K562 (cell line): ENCODE measurements at regions not wholly inside any gene's neighbourhood (a gene's known extent, or its start where the extent isn't known, plus 50 kb on each side); places are given as distances from the start of the nearest gene placed in this dataset.

Experiments
- BHLHE40 ChIP-seq: IDR thresholded peaks from 2 replicates; pipeline ENCODE4 v1.6.1; 2011; ENCODE audit warnings: low read length, improper control_type of control experiment
- CBX1 ChIP-seq: sonication (generic); IDR thresholded peaks from 2 replicates; pipeline ENCODE4 v1.6.1; 2016; ENCODE audit warnings: antibody characterized with exemption, low read depth, mild to moderate bottlenecking
- FOXM1 ChIP-seq, 2 experiments: fragments of 450-650 bp in 1 of 2; sonication (generic) in 1 of 2; formaldehyde crosslinking in 1 of 2; IDR thresholded peaks; 2 replicates each; pipeline versions ENCODE4 v1.6.1 to v1.9.0; 2017 to 2022; ENCODE audit warnings: low read depth in 2 of 2, mild to moderate bottlenecking in 2 of 2, missing genetic modification reagents in 1 of 2, moderate library complexity in 1 of 2
- PCBP1 ChIP-seq: fragments of 200-400 bp; formaldehyde crosslinking; IDR thresholded peaks from 2 replicates; pipeline ENCODE4 v1.6.1; 2018; ENCODE audit warnings: mild to moderate bottlenecking, low read depth, low read length; ENCODE audit not compliant: poor library complexity, severe bottlenecking
- POLR2A ChIP-seq: fragments of 450-650 bp; conservative IDR thresholded peaks from 2 replicates; pipeline ENCODE4 v1.6.1; 2016
- POLR2AphosphoS5 ChIP-seq: IDR thresholded peaks from 2 replicates; pipeline ENCODE4 v1.6.1; 2011; ENCODE audit warnings: mild to moderate bottlenecking, low read depth, low read length, moderate library complexity; ENCODE audit not compliant: control insufficient read depth, insufficient read depth
- SMC3 ChIP-seq: conservative IDR thresholded peaks from 2 replicates; pipeline ENCODE4 v1.6.1; 2011; ENCODE audit warnings: low read depth, low read length, improper control_type of control experiment; ENCODE audit not compliant: insufficient read depth
- TEAD4 ChIP-seq, 2 experiments: sonication (generic) in 1 of 2; formaldehyde crosslinking in 1 of 2; IDR thresholded peaks; 2 replicates each; pipeline versions ENCODE4 v1.6.1 to v1.8.0; 2012 to 2022; ENCODE audit warnings: borderline replicate concordance in 1 of 2, inconsistent platforms in 1 of 2, low read length in 1 of 2, mild to moderate bottlenecking in 1 of 2, missing genetic modification reagents in 1 of 2
- ZNF274 ChIP-seq: IDR thresholded peaks from 2 replicates; pipeline ENCODE4 v1.6.1; 2011; ENCODE audit warnings: low read depth, mild to moderate bottlenecking, low read length, moderate library complexity, borderline replicate concordance
- TF ChIP-seq, protein P1 (sequence below): fragments of 450-650 bp; IDR thresholded peaks from 2 replicates; pipeline ENCODE4 v1.6.1; 2016; ENCODE audit warnings: antibody characterized with exemption
- TF ChIP-seq, protein P2 (sequence below): fragments of 250-450 bp; sonication (Bioruptor Pico); IDR thresholded peaks from 2 replicates; pipeline ENCODE4 v1.8.0; 2021; ENCODE audit warnings: moderate library complexity, mild to moderate bottlenecking, inconsistent platforms
- TF ChIP-seq, protein P3 (sequence below): fragments of 450-650 bp; IDR thresholded peaks from 2 replicates; pipeline ENCODE4 v1.6.1; 2016; ENCODE audit warnings: low read depth
- TF ChIP-seq, protein P4 (sequence below), 3 experiments: IDR thresholded peaks in 2 of 3; conservative IDR thresholded peaks in 1 of 3; 2 replicates each; pipeline ENCODE4 v1.5.1; 2011 to 2012; ENCODE audit warnings: low read length in 3 of 3, mild to moderate bottlenecking in 3 of 3, control low read depth in 2 of 3, improper control_type of control experiment in 1 of 3, inconsistent platforms in 1 of 3, low read depth in 1 of 3, mixed read lengths in 1 of 3, moderate library complexity in 1 of 3; ENCODE audit not compliant: insufficient read depth in 2 of 3

DNA sequence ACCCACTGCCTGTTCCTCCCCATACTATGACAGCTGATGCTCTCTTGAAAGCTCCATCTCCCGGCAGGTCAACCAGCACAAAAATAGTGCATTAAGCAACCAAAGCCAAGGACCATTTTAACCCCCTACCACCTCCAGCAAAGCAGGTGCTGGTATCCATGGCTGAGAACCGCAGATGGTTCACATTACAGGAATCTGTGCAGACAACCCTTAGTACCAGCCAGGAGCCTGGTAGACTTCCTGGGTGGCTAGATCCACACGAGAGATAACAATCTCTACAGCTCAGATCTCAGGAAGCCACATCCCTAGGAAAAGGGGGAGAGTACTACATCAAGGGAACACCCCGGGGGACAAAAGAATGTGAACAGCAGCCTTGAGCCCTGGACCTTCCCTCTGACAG is 248.0 kb downstream of the FGF13 start:
- no peak for TF ChIP-seq POLR2A
- TF ChIP-seq, protein P1, sequence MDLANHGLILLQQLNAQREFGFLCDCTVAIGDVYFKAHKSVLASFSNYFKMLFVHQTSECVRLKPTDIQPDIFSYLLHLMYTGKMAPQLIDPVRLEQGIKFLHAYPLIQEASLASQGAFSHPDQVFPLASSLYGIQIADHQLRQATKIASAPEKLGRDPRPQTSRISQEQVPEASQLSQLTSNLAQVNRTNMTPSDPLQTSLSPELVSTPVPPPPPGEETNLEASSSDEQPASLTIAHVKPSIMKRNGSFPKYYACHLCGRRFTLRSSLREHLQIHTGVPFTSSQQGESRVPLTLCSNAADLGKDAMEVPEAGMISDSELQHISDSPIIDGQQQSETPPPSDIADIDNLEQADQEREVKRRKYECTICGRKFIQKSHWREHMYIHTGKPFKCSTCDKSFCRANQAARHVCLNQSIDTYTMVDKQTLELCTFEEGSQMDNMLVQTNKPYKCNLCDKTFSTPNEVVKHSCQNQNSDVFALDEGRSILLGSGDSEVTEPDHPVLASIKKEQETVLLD, result no peak
- no peak for TF ChIP-seq SMC3
- no peak for TF ChIP-seq FOXM1 (IDR thresholded peaks at IDR 0.05; ENCODE audit: low read depth)
- TF ChIP-seq FOXM1 (CRISPR knock-in tag; IDR thresholded peaks at IDR 0.05; ENCODE audit: low read depth), result no peak
- TF ChIP-seq ZNF274, result no peak
- TF ChIP-seq, protein P2, sequence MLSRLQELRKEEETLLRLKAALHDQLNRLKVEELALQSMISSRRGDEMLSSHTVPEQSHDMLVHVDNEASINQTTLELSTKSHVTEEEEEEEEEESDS (CRISPR knock-in tag), result no peak
- TF ChIP-seq, protein P3, sequence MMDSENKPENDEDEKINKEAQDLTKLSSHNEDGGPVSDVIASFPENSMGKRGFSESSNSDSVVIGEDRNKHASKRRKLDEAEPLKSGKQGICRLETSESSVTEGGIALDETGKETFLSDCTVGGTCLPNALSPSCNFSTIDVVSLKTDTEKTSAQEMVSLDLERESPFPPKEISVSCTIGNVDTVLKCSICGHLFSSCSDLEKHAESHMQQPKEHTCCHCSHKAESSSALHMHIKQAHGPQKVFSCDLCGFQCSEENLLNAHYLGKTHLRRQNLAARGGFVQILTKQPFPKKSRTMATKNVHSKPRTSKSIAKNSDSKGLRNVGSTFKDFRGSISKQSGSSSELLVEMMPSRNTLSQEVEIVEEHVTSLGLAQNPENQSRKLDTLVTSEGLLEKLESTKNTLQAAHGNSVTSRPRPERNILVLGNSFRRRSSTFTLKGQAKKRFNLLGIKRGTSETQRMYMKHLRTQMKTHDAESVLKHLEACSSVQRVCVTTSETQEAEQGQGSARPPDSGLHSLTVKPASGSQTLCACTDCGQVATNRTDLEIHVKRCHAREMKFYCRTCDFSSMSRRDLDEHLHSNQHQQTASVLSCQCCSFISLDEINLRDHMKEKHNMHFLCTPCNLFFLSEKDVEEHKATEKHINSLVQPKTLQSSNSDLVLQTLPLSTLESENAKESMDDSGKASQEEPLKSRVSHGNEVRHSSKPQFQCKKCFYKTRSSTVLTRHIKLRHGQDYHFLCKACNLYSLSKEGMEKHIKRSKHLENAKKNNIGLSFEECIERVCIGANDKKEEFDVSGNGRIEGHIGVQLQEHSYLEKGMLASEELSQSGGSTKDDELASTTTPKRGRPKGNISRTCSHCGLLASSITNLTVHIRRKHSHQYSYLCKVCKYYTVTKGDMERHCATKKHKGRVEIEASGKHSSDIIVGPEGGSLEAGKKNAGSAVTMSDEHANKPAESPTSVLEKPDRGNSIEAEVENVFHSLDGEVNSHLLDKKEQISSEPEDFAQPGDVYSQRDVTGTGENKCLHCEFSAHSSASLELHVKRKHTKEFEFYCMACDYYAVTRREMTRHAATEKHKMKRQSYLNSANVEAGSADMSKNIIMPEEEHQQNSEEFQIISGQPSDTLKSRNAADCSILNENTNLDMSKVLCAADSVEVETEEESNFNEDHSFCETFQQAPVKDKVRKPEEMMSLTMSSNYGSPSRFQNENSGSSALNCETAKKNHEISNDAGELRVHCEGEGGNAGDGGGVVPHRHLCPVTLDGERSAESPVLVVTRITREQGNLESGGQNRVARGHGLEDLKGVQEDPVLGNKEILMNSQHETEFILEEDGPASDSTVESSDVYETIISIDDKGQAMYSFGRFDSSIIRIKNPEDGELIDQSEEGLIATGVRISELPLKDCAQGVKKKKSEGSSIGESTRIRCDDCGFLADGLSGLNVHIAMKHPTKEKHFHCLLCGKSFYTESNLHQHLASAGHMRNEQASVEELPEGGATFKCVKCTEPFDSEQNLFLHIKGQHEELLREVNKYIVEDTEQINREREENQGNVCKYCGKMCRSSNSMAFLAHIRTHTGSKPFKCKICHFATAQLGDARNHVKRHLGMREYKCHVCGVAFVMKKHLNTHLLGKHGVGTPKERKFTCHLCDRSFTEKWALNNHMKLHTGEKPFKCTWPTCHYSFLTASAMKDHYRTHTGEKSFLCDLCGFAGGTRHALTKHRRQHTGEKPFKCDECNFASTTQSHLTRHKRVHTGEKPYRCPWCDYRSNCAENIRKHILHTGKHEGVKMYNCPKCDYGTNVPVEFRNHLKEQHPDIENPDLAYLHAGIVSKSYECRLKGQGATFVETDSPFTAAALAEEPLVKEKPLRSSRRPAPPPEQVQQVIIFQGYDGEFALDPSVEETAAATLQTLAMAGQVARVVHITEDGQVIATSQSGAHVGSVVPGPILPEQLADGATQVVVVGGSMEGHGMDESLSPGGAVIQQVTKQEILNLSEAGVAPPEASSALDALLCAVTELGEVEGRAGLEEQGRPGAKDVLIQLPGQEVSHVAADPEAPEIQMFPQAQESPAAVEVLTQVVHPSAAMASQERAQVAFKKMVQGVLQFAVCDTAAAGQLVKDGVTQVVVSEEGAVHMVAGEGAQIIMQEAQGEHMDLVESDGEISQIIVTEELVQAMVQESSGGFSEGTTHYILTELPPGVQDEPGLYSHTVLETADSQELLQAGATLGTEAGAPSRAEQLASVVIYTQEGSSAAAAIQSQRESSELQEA, result no peak
- TF ChIP-seq PCBP1, result no peak
- TF ChIP-seq, protein P4, sequence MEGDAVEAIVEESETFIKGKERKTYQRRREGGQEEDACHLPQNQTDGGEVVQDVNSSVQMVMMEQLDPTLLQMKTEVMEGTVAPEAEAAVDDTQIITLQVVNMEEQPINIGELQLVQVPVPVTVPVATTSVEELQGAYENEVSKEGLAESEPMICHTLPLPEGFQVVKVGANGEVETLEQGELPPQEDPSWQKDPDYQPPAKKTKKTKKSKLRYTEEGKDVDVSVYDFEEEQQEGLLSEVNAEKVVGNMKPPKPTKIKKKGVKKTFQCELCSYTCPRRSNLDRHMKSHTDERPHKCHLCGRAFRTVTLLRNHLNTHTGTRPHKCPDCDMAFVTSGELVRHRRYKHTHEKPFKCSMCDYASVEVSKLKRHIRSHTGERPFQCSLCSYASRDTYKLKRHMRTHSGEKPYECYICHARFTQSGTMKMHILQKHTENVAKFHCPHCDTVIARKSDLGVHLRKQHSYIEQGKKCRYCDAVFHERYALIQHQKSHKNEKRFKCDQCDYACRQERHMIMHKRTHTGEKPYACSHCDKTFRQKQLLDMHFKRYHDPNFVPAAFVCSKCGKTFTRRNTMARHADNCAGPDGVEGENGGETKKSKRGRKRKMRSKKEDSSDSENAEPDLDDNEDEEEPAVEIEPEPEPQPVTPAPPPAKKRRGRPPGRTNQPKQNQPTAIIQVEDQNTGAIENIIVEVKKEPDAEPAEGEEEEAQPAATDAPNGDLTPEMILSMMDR (IDR thresholded peaks at IDR 0.05 in 2 of 3, conservative IDR thresholded peaks at IDR 0.05 in 1 of 3; ENCODE audit: insufficient read depth in 2 of 3, low read depth in 1 of 3, low read length in 3 of 3), result no peak
- no peak for TF ChIP-seq BHLHE40
- no peak for TF ChIP-seq TEAD4 (IDR thresholded peaks at IDR 0.05; ENCODE audit: low read length)
- TF ChIP-seq TEAD4 (CRISPR knock-in tag; IDR thresholded peaks at IDR 0.05; ENCODE audit: borderline replicate concordance), result no peak
- TF ChIP-seq POLR2AphosphoS5, result no peak
- no peak for TF ChIP-seq CBX1
